Stimulated activated naive CD8-positive, alpha-beta T cell treated with anti-CD3 and anti-CD28 coated beads, Interleukin-15, Interleukin-2, amounts not matched to agents 100 U/mL and 50 U/mL, for 24 hours (primary cell): ENCODE measurements at regions not wholly inside any gene's neighbourhood (a gene's known extent, or its start where the extent isn't known, plus 50 kb on each side); places are given as distances from the start of the nearest gene placed in this dataset.

Experiments
- ATAC-seq: fragments of 150-1000 bp; cut with Tn5 transposase; one replicate; pipeline ENCODE4 v1.10.0; 2021
- DNase-seq: peaks from one replicate; pipeline ENCODE4 v3.0.0; 2021

- ATAC-seq: no peak
- no peak for DNase-seq
Measured at GRCh38 chr2:128535953-128536352, 217.3 kb upstream of the HS6ST1 start.

GRCh38 chr2:128536925-128537620 lies 218.4 kb upstream of the HS6ST1 start:
- DNase-seq (peak; percentile 11), ATAC-seq (peak; percentile 83)

GRCh38 chr2:128537646-128538045 lies 219.0 kb upstream of the HS6ST1 start:
- no peak for ATAC-seq
- no peak for DNase-seq

GRCh38 chr2:128538396-128538795 lies 219.7 kb upstream of the HS6ST1 start:
- ATAC-seq (no peak), DNase-seq (no peak)

- no peak for ATAC-seq
- no peak for DNase-seq
Measured at GRCh38 chr2:128540670-128541069, 222.0 kb upstream of the HS6ST1 start.

GRCh38 chr2:128541448-128541847 lies 222.8 kb upstream of the HS6ST1 start:
- DNase-seq: no peak
- no peak for ATAC-seq

GRCh38 chr2:128543036-128543435 lies 224.4 kb upstream of the HS6ST1 start:
- DNase-seq: no peak
- no peak for ATAC-seq

- no peak for ATAC-seq
- DNase-seq: no peak
Measured at GRCh38 chr2:128543646-128544045, 225.0 kb upstream of the HS6ST1 start.

- no peak for DNase-seq
- ATAC-seq: no peak
Measured at GRCh38 chr2:128544321-128545037, 225.8 kb upstream of the HS6ST1 start.

GRCh38 chr2:128545085-128545484 lies 226.4 kb upstream of the HS6ST1 start:
- ATAC-seq: no peak
- no peak for DNase-seq

GRCh38 chr2:128545829-128546228 lies 227.2 kb upstream of the HS6ST1 start:
- ATAC-seq (no peak), DNase-seq (no peak)

- DNase-seq (no peak), ATAC-seq (no peak)
Measured at GRCh38 chr2:128547667-128548066, 229.0 kb upstream of the HS6ST1 start.

- DNase-seq: no peak
Measured at GRCh38 chr2:128548461-128548891, 229.8 kb upstream of the HS6ST1 start.

GRCh38 chr2:128549094-128549493 lies 230.4 kb upstream of the HS6ST1 start:
- DNase-seq (no peak), ATAC-seq (no peak)

More at GRCh38 chr2:128548461-128548891, 229.8 kb upstream of the HS6ST1 start:
- no peak for ATAC-seq

GRCh38 chr2:128549646-128550260 lies 231.1 kb upstream of the HS6ST1 start:
- DNase-seq (no peak), ATAC-seq (no peak)

- ATAC-seq: no peak
- no peak for DNase-seq
Measured at GRCh38 chr2:128550389-128550788, 231.7 kb upstream of the HS6ST1 start.

- DNase-seq (no peak), ATAC-seq (no peak)
Measured at GRCh38 chr2:128550801-128551416, 232.2 kb upstream of the HS6ST1 start.

- ATAC-seq (no peak), DNase-seq (no peak)
Measured at GRCh38 chr2:128551435-128551834, 232.8 kb upstream of the HS6ST1 start.

- DNase-seq: no peak
- ATAC-seq: no peak
Measured at GRCh38 chr2:128552141-128552805, 233.6 kb upstream of the HS6ST1 start.

- DNase-seq (no peak), ATAC-seq (no peak)
Measured at GRCh38 chr2:128552806-128553551, 234.3 kb upstream of the HS6ST1 start.

GRCh38 chr2:128554151-128554769 lies 235.6 kb upstream of the HS6ST1 start:
- no peak for ATAC-seq
- DNase-seq: no peak
